DMS53 treated with DMSO at 0.1 percent for 48 hours (cell line): ENCODE measurements at regions not wholly inside any gene's neighbourhood (a gene's known extent, or its start where the extent isn't known, plus 50 kb on each side); places are given as distances from the start of the nearest gene placed in this dataset.
"Not testable (repeated sequence)": the region's sequence is repeated elsewhere in the genome, so short reads cannot be mapped to it uniquely, and the experiment has no call there.

Experiments
- DNase-seq: peaks from one replicate; lab custom pipeline; 2025; ENCODE audit not compliant: unreplicated experiment; lab: John Stamatoyannopoulos, UW

GRCh38 chr5:6112538-6112937 lies 265.8 kb downstream of the MED10 start:
- no peak for DNase-seq

GRCh38 chr5:6112125-6112524 lies 266.2 kb downstream of the MED10 start:
- no peak for DNase-seq

GRCh38 chr5:6111131-6111530 lies 267.2 kb downstream of the MED10 start:
- DNase-seq: no peak

GRCh38 chr5:6110441-6111005 lies 267.8 kb downstream of the MED10 start:
- DNase-seq: no peak

- DNase-seq: no peak
Observed at GRCh38 chr5:6108981-6109825, 269.1 kb downstream of the MED10 start.

- DNase-seq: no peak
Observed at GRCh38 chr5:6108540-6108848, 269.9 kb downstream of the MED10 start.

- DNase-seq: no peak
Observed at GRCh38 chr5:6107675-6108539, 270.4 kb downstream of the MED10 start.

GRCh38 chr5:6106756-6107155 lies 271.6 kb downstream of the MED10 start:
- no peak for DNase-seq

- no peak for DNase-seq
Observed at GRCh38 chr5:6105320-6105719, 273.0 kb downstream of the MED10 start.

GRCh38 chr5:6096101-6096500 lies 282.2 kb downstream of the MED10 start:
- DNase-seq: no peak

GRCh38 chr5:6094180-6094579 lies 284.2 kb downstream of the MED10 start:
- not testable (repeated sequence) for DNase-seq

- DNase-seq: no peak
Observed at GRCh38 chr5:6090838-6091237, 287.5 kb downstream of the MED10 start.

- no peak for DNase-seq
Observed at GRCh38 chr5:6090079-6090654, 288.2 kb downstream of the MED10 start.

GRCh38 chr5:6088706-6089105 lies 289.6 kb downstream of the MED10 start:
- DNase-seq: no peak

GRCh38 chr5:6087576-6087975 lies 290.8 kb downstream of the MED10 start:
- DNase-seq: no peak

- no peak for DNase-seq
Observed at GRCh38 chr5:6086871-6087270, 291.5 kb downstream of the MED10 start.

GRCh38 chr5:6085341-6085860 lies 292.9 kb downstream of the MED10 start:
- DNase-seq: no peak

- DNase-seq: no peak
Observed at GRCh38 chr5:6084836-6085235, 293.5 kb downstream of the MED10 start.

- DNase-seq: no peak
Observed at GRCh38 chr5:6084376-6084775, 294.0 kb downstream of the MED10 start.

- no peak for DNase-seq
Observed at GRCh38 chr5:6083311-6083978, 294.9 kb downstream of the MED10 start.

GRCh38 chr5:6082685-6083084 lies 295.7 kb downstream of the MED10 start:
- no peak for DNase-seq
